ENCODE measurements at regions not wholly inside any gene's neighbourhood (a gene's known extent, or its start where the extent isn't known, plus 50 kb on each side); places are given as distances from the start of the nearest gene placed in this dataset.
"Not testable (repeated sequence)": the region's sequence is repeated elsewhere in the genome, so short reads cannot be mapped to it uniquely, and the experiment has no call there.

DNA sequence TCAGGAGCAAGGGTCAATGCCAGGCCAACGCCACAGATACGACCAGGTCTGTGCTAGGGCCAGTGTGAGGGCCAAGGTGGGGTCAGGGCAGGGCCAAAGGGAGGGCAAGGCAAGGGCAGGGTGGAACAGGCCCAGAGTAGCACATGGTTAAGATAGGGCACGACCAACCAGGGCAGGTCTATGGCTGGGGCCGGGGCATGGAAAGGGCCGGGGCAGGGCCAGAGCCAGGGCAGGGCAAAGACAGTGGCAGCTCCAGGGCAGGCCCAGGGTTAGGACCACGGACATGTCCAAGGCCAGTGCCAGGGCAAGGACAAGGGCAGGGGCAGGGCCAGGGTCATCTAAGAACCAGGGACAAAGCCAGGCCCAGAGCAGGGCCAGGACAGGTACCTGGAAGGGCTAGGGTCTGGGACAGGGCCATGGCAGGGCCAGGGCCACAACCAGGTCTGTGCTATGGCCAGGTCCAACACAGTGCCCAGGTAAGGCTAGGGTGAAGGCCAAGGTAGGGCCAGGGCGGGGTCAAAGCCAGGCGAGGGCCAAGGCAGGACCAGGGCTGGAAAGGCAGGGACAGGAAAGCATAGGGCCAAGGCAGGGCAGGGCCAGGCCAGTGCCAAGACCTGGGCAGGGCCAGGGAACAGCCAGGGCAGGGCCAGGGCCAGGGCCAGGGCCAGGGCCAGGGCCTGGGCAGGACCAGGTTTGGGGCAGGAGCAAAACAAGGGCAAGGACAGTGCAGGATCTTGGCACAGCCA is 404.7 kb downstream of the ZNF33B start:
- 64 to 84% (median 82%) methylated on average over 5 to 8 of the region's 8 CpGs for WGBS, 5 donors
- DNase-seq, result not testable (repeated sequence)

DNA sequence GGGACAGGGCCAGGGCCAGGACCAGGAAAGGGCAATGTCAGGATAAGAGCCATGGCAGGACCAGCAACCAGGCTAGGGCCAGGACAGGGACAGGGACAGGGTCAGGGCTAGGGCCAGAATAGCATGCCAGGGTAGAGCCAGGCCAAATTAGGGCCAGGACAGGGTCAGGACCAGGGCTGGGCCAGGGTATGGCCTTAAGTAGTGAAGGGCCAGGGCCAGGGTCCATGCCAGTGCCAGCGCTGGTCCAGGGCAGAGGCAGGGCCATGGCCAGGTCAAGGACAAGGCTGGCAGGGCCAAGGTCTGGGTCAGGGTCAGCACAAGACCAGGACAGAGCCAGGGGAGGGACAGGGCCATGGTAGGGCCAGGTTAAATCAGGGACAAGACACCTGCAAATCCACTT is 405.4 kb downstream of the ZNF33B start:
- H3K4me3 ChIP-seq; H3K4me1 ChIP-seq; DNase-seq; intact Hi-C loops (cut with DNase I; ENCODE audit: low total_unique reads); H3K27ac ChIP-seq; H3K27me3 ChIP-seq; H3K36me3 ChIP-seq: not testable (repeated sequence)
- WGBS, 5 donors, result 57 to 100% (median 80%) methylated on average over 1 of the region's 1 CpG
- peaks cover 0 to 33% (median 0%) of the 10 kb centered on the region in 4 donors for H3K9me3 ChIP-seq

More for the DNA sequence above, 404.7 kb downstream of the ZNF33B start:
- H3K4me3 ChIP-seq; H3K27me3 ChIP-seq; intact Hi-C loops (cut with DNase I; ENCODE audit: low total_unique reads); H3K27ac ChIP-seq; H3K36me3 ChIP-seq; H3K4me1 ChIP-seq: not testable (repeated sequence)
- peaks cover 0 to 33% (median 0%) of the 10 kb centered on the region in 4 donors for H3K9me3 ChIP-seq

DNA sequence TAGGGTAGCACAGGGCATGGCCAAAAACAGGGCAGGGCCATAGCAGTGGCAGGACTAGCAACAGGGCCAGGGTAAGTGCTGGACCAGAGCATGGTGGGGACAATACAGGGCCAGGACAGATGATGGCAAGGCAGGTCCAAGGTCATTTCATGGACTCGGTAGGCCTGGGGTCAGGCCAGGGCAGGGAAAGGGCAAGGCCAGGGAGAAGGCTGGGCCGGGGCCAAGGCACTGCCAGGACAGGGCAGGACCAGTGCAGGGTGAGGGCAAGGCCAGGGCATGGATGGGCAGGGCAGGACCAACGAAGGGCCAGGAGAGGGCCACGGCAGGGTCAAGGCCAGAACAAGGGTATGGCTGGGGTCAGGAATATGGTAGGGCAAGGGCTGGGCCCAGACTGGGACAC is 407.6 kb downstream of the ZNF33B start:
- H3K27me3 ChIP-seq, result not testable (repeated sequence)

DNA sequence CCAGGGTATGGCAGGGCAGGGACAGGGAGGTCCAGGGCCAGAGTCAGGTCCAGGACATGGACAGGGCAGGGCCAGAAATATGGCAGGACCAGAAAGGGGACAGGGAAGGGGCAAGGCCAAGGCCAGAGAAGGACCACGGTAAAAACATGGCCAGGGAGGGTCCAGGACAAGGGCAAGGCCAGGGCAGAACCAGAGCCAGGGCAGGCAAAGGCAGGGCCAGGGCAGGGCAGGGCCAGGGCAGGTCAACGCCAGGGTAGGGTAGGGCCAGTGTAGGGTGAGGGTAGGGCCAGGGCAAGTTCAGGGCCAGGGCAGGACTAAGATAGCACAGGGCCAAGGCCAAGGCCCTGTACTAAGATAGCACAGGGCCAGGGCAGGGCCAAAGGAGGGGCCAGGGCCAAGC is 408.3 kb downstream of the ZNF33B start:
- DNase-seq; H3K4me1 ChIP-seq; H3K36me3 ChIP-seq; H3K4me3 ChIP-seq; H3K27me3 ChIP-seq; H3K27ac ChIP-seq; intact Hi-C loops (cut with DNase I; ENCODE audit: low total_unique reads): not testable (repeated sequence)
- WGBS, 5 donors, result 43 to 73% (median 56%) methylated on average over 2 of the region's 2 CpGs
- H3K9me3 ChIP-seq, result peaks cover 0 to 18% (median 0%) of the 10 kb centered on the region in 4 donors

More for the DNA sequence above, 407.6 kb downstream of the ZNF33B start:
- WGBS, 5 donors, result 64 to 80% (median 72%) methylated on average over 4 of the region's 4 CpGs
- H3K4me1 ChIP-seq; H3K27ac ChIP-seq; DNase-seq; H3K4me3 ChIP-seq; intact Hi-C loops (cut with DNase I; ENCODE audit: low total_unique reads); H3K36me3 ChIP-seq: not testable (repeated sequence)
- H3K9me3 ChIP-seq, result peaks cover 0 to 25% (median 0%) of the 10 kb centered on the region in 4 donors

DNA sequence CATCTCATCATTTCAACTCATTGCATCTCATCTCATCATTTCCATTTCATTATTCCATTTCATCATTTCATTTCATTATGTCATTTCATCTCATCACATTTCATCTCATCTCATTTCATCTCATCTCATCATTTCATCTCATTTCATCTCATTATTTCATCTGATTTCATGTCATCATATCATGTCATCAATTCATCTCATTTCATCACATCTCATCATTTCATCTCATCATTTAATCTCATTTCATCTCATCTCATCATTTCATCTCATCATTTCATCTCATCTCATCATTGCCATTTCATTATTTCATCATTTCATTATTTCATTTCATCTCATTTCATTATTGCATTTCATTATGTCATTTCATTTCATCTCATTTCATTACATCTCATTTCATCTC is 410.5 kb downstream of the ZNF33B start:
- DNase-seq; H3K36me3 ChIP-seq; H3K4me1 ChIP-seq; H3K27me3 ChIP-seq; H3K27ac ChIP-seq; intact Hi-C loops (cut with DNase I; ENCODE audit: low total_unique reads); H3K4me3 ChIP-seq; H3K9me3 ChIP-seq: not testable (repeated sequence)

DNA sequence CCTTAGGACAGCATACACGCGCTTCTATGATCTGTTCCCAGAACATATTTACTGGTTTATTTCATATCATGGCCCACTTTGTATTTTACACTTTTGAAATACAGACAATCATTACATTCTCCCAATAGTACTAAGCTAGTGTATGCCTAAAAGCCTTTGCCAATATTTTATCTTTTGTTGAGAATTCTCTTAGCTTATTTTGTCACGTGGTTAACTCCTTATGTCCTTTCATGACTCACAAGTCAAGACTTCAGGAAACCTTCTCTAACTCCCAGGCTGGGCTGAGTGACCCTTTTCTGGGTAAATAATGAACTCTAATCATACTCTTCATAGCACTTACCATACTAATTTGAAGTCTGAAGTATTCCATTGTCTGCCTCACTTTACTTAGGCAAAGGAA is 444.8 kb downstream of the ZNF33B start:
- H3K9me3 ChIP-seq; H3K27ac ChIP-seq; H3K27me3 ChIP-seq; H3K4me1 ChIP-seq; H3K4me3 ChIP-seq; intact Hi-C loops (cut with DNase I; ENCODE audit: low total_unique reads); H3K36me3 ChIP-seq; DNase-seq: not testable (repeated sequence)
- WGBS, 5 donors, result 38 to 65% (median 52%) methylated on average over 3 of the region's 3 CpGs

DNA sequence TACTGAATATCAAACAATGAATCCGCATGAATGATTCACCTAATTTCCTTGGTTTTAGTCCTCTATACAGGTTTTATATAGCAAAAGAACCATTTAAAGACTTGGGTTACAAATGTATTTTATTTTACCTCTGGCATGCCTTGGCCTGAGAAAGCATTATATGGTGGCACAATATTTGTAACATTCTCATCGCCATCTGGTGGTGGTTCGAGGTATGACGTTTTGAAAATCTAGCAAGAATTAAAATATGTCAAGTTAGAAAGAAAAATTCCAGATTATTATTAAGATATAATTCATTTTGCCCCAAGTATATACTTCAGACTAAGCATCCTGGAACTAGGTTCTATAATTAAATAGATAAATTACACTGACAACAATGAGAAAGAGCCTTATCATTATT is 445.9 kb downstream of the ZNF33B start:
- WGBS, 5 donors, result 0 to 5% (median 2%) methylated on average over 4 of the region's 4 CpGs
- TF ChIP-seq, protein P1, sequence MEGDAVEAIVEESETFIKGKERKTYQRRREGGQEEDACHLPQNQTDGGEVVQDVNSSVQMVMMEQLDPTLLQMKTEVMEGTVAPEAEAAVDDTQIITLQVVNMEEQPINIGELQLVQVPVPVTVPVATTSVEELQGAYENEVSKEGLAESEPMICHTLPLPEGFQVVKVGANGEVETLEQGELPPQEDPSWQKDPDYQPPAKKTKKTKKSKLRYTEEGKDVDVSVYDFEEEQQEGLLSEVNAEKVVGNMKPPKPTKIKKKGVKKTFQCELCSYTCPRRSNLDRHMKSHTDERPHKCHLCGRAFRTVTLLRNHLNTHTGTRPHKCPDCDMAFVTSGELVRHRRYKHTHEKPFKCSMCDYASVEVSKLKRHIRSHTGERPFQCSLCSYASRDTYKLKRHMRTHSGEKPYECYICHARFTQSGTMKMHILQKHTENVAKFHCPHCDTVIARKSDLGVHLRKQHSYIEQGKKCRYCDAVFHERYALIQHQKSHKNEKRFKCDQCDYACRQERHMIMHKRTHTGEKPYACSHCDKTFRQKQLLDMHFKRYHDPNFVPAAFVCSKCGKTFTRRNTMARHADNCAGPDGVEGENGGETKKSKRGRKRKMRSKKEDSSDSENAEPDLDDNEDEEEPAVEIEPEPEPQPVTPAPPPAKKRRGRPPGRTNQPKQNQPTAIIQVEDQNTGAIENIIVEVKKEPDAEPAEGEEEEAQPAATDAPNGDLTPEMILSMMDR (IDR thresholded peaks at IDR 0.05), result peak in 3 of 7 experiments; percentile 40 to 44 (median 43)
- H3K9me3 ChIP-seq; H3K27me3 ChIP-seq; H3K4me3 ChIP-seq; H3K36me3 ChIP-seq; H3K4me1 ChIP-seq; intact Hi-C loops (cut with DNase I; ENCODE audit: low total_unique reads); H3K27ac ChIP-seq: not testable (repeated sequence)
- peak in 1 of 2 donors; percentile 10 for DNase-seq

DNA sequence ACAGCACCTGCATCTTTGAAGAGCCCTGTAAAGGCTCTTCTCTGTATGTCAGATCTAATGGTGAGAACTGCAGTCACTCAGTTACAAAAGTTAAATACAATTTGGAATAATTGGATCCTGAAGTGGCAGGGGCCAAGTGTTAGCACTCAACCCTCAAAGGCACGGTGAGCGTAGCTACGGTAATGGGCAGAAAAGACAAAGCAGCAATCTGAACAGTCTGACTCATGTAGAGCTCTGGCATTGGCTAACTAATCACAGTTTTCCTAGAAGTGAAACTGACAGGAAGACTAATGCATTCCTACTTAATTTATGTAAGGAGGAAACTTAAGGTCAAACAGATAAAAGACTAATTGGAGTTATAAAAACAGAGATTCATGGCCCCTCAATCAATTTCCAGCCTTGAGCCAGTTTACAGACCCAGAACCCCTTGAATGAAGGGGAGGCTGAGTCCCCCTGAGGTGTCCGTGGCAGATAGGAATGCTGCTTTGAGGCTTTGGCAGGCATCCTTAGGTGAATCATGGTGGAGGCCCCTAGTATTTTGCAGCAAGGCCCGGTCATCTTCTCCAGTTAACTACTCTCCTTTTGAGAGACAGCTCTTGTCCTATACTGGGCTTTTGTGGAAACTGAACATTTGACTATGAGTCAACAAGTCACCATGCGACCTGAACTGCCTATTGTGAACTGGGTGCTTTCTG is 450.7 kb downstream of the ZNF33B start:
- not testable (repeated sequence) for H3K27me3 ChIP-seq
- 67 to 90% (median 75%) methylated on average over 4 to 6 of the region's 6 CpGs for WGBS, 5 donors

More for the DNA sequence above, 450.7 kb downstream of the ZNF33B start:
- H3K36me3 ChIP-seq; DNase-seq; H3K27ac ChIP-seq; H3K9me3 ChIP-seq; H3K4me1 ChIP-seq; intact Hi-C loops (cut with DNase I; ENCODE audit: low total_unique reads); H3K4me3 ChIP-seq: not testable (repeated sequence)
